IgD-negative memory B cell (primary cell): ENCODE measurements at regions not wholly inside any gene's neighbourhood (a gene's known extent, or its start where the extent isn't known, plus 50 kb on each side); places are given as distances from the start of the nearest gene placed in this dataset.

Source experiments
- H3K27ac Mint-ChIP-seq, 3 donors: one replicate each; pipeline ENCODE4 v1.8.0; 2020 to 2022; ENCODE audit warnings: mild to moderate bottlenecking in 3 of 3, mixed read lengths in 3 of 3, moderate library complexity in 1 of 3
- H3K27me3 Mint-ChIP-seq: one replicate; pipeline ENCODE4 v1.8.0; 2021; ENCODE audit warnings: mixed read lengths
- H3K36me3 Mint-ChIP-seq: one replicate; pipeline ENCODE4 v1.8.0; 2020; ENCODE audit warnings: mild to moderate bottlenecking, mixed read lengths
- H3K4me1 Mint-ChIP-seq, 3 donors: one replicate each; pipeline ENCODE4 v1.8.0; 2020 to 2022; ENCODE audit warnings: mixed read lengths in 3 of 3, mild to moderate bottlenecking in 1 of 3
- H3K4me3 Mint-ChIP-seq, 4 donors: one replicate each; pipeline ENCODE4 v1.8.0; 2020 to 2022; ENCODE audit warnings: mild to moderate bottlenecking in 4 of 4, mixed read lengths in 4 of 4, moderate library complexity in 3 of 4
- H3K9me3 Mint-ChIP-seq, 3 donors: one replicate each; pipeline ENCODE4 v1.8.0; 2020 to 2021; ENCODE audit warnings: mixed read lengths in 3 of 3, mild to moderate bottlenecking in 1 of 3

DNA sequence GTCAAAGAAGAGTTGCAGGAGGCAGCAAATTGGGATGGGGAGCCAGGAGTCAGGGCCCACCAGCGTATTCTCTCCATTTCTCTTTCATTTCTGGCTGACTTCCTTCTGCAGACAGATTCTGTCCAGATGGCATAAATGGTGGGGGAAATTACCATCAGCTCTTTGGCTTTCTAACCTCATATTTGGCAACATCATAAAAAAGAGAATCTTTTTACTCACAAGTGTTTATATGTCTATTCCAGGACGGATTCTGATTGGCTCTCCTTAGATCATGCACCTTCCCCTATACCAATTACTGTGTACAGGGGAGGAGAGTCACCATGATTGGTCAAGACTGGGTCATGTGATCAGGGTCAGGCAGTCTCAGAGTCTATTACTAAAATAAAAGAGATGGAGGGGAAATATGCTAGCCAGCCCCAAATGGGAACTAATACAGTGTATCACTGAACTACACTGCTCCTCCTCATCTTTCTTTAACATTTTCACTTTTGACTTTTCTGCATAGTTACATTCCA, 537.1 kb upstream of the EEF2KMT start:
- H3K27ac Mint-ChIP-seq = no peak overlapping the region
- no peaks in the 10 kb centered on the region for H3K27me3 Mint-ChIP-seq
- H3K4me1 Mint-ChIP-seq = no peaks in the 10 kb centered on the region
- no peaks in the 10 kb centered on the region for H3K36me3 Mint-ChIP-seq
- H3K4me3 Mint-ChIP-seq = no peak overlapping the region
- peaks cover 0 to 4% (median 1%) of the 10 kb centered on the region in 3 donors for H3K9me3 Mint-ChIP-seq

DNA sequence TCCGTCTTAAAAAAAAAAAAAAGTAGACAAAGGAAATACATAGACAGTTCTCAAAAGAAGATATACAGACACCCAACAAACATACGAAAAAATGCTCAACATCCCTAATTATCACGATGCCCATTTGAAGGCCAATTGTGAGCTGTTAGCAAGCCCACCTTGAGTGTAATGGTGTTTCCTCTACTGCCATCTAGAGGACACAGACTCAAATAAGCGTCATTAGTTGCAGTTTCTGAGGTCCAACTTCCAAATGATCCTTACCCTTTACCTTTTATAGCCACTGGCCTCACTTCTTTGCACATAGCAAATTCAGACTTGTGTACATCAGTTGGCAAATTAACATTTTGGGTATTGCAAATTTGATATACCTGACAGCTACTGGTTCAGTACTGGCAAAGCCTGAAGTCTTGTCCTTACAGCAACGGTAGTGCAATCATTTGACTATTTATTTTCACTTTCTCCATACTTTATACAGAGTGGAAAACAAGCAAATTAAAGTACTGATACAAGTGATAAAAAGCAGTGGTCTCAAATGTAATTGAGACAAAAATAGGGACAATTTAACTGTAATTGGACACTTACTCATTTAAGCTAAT, 536.3 kb upstream of the EEF2KMT start:
- Mint-ChIP-seq H3K27ac (no peak overlapping the region), H3K36me3 (no peaks in the 10 kb centered on the region), H3K9me3 (peaks cover 0 to 2% (median 1%) of the 10 kb centered on the region in 3 donors), H3K4me1 (no peaks in the 10 kb centered on the region), H3K4me3 (no peak overlapping the region), H3K27me3 (no peaks in the 10 kb centered on the region)

DNA sequence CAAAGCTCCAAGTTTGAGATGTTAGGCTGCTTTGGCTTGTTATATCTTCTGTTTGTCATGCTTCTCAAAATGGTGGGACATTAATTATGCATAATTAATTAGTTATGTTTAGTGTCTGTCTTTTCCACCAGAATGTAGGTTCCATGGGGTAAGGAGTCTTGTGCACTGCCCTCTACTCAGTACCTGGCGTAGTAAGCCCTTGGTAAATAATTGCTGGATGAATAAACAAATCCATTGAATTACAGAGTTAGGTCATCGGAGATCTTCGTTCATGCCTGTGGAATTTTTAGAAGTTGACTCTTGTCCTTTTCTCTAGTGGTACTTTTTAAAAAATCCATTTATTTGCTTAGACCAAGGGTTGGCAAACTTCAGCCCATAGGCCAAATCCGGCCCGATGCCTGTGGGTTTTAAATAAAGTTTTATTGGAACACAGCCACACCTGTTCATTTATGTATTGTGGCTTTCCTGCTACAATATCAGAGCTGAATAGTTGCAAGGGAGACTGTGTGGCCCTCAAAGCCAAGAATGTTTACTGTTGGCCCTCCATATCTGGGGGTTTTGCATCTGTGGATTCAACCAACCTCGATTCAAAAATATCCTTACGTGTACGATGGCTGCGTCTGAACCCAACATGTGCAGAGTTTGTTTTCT, 524.8 kb upstream of the EEF2KMT start:
- Mint-ChIP-seq H3K27me3 (no peaks in the 10 kb centered on the region), H3K9me3 (peaks cover 7 to 14% (median 11%) of the 10 kb centered on the region in 3 donors), H3K4me3 (no peak overlapping the region), H3K27ac (no peak overlapping the region), H3K4me1 (peaks cover 0 to 2% (median 0%) of the 10 kb centered on the region in 3 donors), H3K36me3 (no peaks in the 10 kb centered on the region)

DNA sequence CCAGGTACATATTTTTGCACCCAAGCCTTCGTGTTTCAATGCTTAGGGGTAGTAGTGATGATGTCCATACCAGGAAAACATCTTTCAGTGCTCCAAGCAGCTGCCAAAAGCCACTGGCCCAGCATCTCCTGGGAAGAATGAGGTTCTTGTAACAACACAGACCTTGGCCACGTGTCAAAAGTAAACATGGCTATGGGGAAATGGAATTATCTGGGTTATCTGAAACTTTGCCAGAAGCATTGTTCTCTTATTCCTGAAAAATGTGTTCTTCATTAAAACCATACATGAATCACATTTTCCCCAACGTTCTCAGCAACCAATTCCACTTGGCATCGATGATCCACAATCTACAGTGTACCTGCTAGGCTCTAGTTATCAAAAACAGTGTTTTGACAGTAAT, 524.2 kb upstream of the EEF2KMT start:
- Mint-ChIP-seq H3K4me1 (peaks cover 0 to 2% (median 0%) of the 10 kb centered on the region in 3 donors), H3K4me3 (no peak overlapping the region), H3K9me3 (peaks cover 6 to 14% (median 11%) of the 10 kb centered on the region in 3 donors), H3K36me3 (no peaks in the 10 kb centered on the region), H3K27me3 (no peaks in the 10 kb centered on the region), H3K27ac (no peak overlapping the region)

DNA sequence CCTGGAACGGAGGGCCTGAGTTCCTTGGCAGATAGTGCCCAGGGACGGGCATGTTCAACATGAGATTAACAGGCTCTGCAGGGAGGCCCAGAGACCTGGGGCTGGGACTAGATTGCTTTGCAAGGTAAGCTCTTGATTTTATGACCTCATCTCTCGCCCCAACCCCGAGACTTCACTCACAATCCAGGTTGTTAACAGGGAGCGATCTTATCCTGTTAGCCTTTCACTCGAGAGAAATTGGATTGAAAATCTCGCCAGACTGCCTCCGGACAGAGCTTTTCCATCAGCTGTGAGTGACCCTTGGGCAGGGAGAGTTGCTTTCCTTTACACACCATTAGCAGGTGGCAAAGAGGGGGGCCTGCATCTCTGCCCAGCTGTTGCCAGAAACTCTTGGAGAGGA, 521.7 kb upstream of the EEF2KMT start:
- Mint-ChIP-seq H3K27ac (no peak overlapping the region), H3K36me3 (no peaks in the 10 kb centered on the region), H3K4me3 (no peak overlapping the region), H3K9me3 (peaks cover 6 to 9% (median 9%) of the 10 kb centered on the region in 3 donors), H3K27me3 (no peaks in the 10 kb centered on the region), H3K4me1 (no peaks in the 10 kb centered on the region)

DNA sequence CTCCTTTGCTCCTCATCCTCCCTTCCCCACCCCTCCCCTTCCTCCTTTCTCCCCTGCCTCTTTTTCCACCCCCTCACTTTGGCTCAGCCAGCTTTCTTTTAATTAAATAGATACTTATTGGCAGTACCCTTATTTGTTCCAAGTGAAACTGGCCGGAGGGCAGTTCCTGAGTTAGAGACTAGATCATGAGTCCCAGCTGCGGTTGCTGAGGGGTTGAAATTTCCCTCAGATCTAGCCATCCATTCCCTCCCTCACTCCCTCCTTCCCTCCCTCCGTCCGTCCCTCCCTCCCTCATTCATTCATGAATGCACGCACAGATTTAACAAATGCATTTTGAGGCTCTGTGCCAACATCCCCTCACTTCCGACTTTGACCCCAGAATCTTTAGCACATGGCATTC, 519.2 kb upstream of the EEF2KMT start:
- H3K36me3 Mint-ChIP-seq = no peaks in the 10 kb centered on the region
- peaks cover 2% of the 10 kb centered on the region for H3K27me3 Mint-ChIP-seq
- no peaks in the 10 kb centered on the region for H3K4me1 Mint-ChIP-seq
- no peak overlapping the region for H3K27ac Mint-ChIP-seq
- H3K4me3 Mint-ChIP-seq = no peak overlapping the region
- H3K9me3 Mint-ChIP-seq = peaks cover 5 to 6% (median 5%) of the 10 kb centered on the region in 3 donors

DNA sequence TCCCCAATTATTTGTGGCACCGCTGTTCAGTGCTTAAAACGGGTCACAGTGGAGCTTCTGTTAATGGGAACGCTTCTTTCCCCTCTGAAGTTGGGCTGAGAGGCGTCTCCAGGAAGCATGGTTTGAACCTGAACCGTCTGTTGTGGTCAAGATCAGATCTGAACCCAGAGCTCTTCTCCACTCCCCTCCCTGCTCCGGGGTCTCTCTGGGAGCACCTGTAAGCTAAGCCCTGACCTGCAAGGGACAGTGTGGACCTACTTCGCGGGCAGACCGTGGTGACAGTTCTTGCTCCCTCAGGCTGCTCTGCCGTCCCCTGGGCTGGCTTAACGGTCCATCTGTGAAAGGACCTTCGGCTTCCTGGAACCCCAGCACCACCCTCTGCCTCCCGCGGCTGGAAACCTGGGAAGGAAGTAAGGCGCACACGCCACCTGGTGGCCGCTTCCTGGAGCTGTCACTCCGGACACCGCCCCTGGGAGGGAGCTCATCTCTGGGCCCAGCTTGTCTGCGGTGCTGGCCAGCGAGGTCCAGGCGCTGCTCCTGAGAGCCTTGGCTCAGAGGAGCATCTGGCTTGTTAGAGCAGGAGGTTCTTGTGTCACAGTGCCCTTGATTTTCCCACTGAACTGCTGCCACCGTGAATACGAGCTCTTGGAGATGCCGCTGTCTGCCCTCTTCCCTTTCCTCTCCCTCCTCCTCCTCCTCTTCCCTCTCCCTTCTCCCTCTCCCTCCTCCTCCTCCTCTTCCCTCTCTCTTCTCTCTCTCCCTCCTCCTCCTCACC, 518.5 kb upstream of the EEF2KMT start:
- Mint-ChIP-seq H3K27ac (no peak overlapping the region), H3K4me3 (no peak overlapping the region), H3K36me3 (no peaks in the 10 kb centered on the region), H3K27me3 (peaks cover 2% of the 10 kb centered on the region), H3K9me3 (peaks cover 1 to 4% (median 2%) of the 10 kb centered on the region in 3 donors), H3K4me1 (no peaks in the 10 kb centered on the region)

DNA sequence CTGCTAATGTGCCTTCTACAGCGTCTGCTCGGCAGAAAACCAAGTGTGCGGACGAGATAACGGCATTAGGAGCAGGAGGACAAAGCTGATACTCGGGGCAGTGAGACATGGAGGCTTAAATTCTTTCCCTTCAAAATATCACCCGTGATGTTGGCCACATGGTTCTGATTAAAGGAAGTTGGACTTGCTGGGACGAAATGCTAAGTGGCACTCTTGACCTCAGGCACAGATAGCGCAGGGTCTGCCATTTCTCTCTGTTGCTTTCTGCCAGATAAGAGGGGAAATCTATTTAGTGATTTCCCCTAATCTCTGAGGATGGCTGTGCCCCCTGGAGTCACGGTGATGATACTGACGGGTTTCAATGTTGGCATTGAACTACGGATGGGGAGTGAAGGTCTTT, 509.6 kb upstream of the EEF2KMT start:
- Mint-ChIP-seq H3K4me3 (no peak overlapping the region), H3K36me3 (no peaks in the 10 kb centered on the region), H3K27me3 (no peaks in the 10 kb centered on the region), H3K4me1 (no peaks in the 10 kb centered on the region), H3K9me3 (peaks cover 0 to 16% (median 2%) of the 10 kb centered on the region in 3 donors), H3K27ac (no peak overlapping the region)

DNA sequence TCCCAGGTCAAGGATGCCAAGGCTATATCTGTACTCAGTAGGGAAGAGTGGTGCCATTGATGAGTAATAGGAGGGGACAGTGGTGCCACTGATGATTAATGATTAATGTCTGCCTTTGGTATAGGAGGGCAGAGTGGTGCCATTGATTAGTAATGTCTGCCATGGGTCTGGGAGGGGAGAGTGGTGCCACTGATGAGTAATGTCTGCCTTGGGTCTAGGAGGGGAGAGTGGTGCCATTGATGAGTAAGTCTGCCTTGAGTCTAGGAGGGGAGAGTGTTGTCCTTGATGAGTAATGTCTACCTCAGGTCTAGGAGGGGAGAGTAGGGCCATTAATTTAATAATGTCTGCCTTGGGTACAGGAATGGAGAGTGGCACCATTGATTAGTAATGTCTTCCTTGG, 507.8 kb upstream of the EEF2KMT start:
- Mint-ChIP-seq H3K36me3 (no peaks in the 10 kb centered on the region), H3K4me3 (no peak overlapping the region), H3K9me3 (peaks cover 2 to 19% (median 3%) of the 10 kb centered on the region in 3 donors), H3K4me1 (no peaks in the 10 kb centered on the region), H3K27ac (no peak overlapping the region), H3K27me3 (no peaks in the 10 kb centered on the region)

DNA sequence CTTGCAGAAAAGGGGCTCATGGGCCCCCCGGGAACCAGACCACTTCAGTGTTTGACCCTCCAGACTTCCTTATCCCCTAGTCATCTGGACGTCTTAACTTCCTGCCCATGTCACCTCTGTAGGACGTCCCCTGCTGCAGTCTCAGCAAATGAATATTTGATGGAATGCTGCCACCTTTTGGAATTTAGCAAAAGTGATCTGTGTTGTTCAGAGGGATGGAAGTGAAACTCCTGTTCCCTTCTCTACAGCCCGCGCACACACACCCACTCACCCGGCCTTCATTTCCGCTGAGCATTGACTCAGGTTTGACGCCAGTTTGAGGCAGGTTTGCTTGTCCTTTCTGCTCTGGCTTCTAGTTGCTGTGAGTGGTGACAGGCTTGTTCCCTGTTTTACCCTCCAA, 507.2 kb upstream of the EEF2KMT start:
- no peaks in the 10 kb centered on the region for H3K36me3 Mint-ChIP-seq
- H3K27me3 Mint-ChIP-seq = no peaks in the 10 kb centered on the region
- no peaks in the 10 kb centered on the region for H3K4me1 Mint-ChIP-seq
- peaks cover 2 to 13% (median 3%) of the 10 kb centered on the region in 3 donors for H3K9me3 Mint-ChIP-seq
- H3K4me3 Mint-ChIP-seq = no peak overlapping the region
- H3K27ac Mint-ChIP-seq = no peak overlapping the region

DNA sequence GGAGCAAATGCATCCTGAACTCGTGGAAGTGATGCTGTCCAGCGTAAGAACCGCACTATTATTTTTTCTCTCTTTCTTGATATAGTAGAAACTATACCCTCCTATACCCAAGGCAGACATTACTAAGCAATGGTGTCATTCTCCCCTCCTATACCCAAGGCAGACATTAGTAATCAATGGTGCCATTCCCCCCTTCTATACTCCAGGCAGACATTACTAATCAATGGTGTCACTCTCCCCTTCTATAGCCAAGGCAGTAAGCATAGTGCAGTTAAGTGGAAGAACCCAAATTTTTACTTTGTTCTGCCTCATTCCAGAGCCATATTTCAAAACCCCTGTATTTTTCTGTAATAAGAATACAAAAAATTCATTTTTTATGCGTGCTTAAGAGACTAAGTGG, 506.2 kb upstream of the EEF2KMT start:
- H3K9me3 Mint-ChIP-seq = peaks cover 2 to 13% (median 7%) of the 10 kb centered on the region in 3 donors
- H3K36me3 Mint-ChIP-seq = no peaks in the 10 kb centered on the region
- H3K4me1 Mint-ChIP-seq = no peaks in the 10 kb centered on the region
- no peaks in the 10 kb centered on the region for H3K27me3 Mint-ChIP-seq
- no peak overlapping the region for H3K27ac Mint-ChIP-seq
- peak overlapping the region in 1 of 4 donors; percentile 35 for H3K4me3 Mint-ChIP-seq

DNA sequence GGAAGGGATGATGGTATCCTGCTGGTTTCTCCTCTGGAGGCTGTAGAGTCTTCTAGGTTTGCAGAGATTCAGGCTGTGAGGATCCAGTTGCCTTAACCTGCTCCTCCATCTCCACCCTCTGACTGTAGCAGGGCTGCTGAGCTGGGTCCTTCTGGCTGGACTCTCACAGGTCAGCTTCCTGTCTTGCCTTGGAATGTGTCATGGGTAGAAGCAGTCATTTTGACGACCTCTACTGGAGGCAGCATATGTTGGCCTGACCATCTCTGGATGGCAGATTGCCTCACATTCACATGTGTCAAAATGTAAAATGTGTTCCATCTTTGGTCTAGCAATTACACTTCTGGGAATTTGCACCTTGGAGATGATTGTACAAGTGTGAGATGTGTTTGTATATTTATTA, 504.4 kb upstream of the EEF2KMT start:
- H3K4me3 Mint-ChIP-seq = no peak overlapping the region
- no peak overlapping the region for H3K27ac Mint-ChIP-seq
- H3K36me3 Mint-ChIP-seq = no peaks in the 10 kb centered on the region
- peaks cover 2 to 13% (median 7%) of the 10 kb centered on the region in 3 donors for H3K9me3 Mint-ChIP-seq
- H3K27me3 Mint-ChIP-seq = no peaks in the 10 kb centered on the region
- H3K4me1 Mint-ChIP-seq = no peaks in the 10 kb centered on the region

DNA sequence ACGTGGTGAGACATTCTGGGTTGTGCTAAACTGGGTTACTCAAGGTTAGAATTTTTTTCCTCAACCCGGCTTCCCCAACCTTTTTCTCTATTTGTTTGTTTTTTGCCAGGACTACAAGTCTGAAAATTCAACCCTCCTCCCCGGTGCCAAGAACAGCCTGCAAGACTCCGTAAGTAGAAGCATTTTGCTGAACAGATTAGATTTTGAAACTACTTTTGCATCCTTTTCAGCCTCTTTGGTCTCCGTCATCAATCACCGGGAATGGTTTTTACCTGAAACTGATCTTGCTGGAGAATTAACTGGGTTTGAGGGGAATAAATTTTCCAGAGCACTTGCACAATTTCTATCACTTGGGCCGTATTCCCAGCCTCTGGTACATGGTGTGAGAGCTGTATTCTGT, 501.2 kb upstream of the EEF2KMT start:
- H3K27me3 Mint-ChIP-seq = no peaks in the 10 kb centered on the region
- H3K4me3 Mint-ChIP-seq = no peak overlapping the region
- H3K36me3 Mint-ChIP-seq = no peaks in the 10 kb centered on the region
- H3K4me1 Mint-ChIP-seq = peaks cover 0 to 3% (median 0%) of the 10 kb centered on the region in 3 donors
- H3K9me3 Mint-ChIP-seq = peaks cover 2 to 18% (median 9%) of the 10 kb centered on the region in 3 donors
- H3K27ac Mint-ChIP-seq = no peak overlapping the region

DNA sequence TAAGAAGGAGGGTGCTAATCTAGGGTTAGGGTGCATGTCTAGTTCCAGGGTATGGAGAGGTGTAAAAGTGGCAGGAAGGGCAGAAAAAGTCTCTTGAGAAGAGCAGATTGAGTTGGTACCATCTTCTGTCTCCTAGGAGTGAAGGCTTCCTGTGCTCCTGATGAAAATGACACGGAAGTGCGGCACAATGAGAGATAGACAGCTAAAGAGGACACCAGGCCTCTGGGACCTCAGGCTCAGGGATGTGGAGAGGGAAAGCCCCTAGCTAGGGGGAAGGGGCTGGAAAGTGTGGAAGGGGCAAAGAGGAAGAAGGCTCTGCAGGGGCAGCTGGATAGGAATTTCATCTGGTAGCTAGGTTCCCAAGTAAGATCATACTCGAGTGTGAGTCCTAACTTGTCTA, 498.3 kb upstream of the EEF2KMT start:
- H3K36me3 Mint-ChIP-seq = no peaks in the 10 kb centered on the region
- no peaks in the 10 kb centered on the region for H3K27me3 Mint-ChIP-seq
- H3K27ac Mint-ChIP-seq = no peak overlapping the region
- peaks cover 2 to 13% (median 13%) of the 10 kb centered on the region in 3 donors for H3K9me3 Mint-ChIP-seq
- H3K4me1 Mint-ChIP-seq = peaks cover 0 to 3% (median 0%) of the 10 kb centered on the region in 3 donors
- no peak overlapping the region for H3K4me3 Mint-ChIP-seq

DNA sequence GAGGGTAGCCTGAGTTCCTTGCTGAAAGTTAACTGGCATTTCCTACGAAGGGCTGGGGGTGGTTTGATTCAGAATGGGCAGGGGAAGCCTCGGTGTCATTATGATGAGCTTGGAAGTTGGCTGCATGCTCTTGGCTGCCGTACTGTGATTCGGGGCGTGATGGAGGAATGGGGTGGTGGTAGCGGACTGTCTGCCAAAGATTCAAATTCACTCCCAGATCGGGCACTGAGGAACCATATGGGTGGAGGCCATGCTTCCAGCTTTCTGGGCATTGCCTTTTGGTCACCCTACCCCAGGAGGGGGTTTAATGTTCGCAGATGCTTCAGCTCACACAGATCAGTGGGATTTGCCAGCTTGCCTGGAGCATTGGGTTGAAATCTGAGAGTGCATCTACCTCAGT, 492.8 kb upstream of the EEF2KMT start:
- Mint-ChIP-seq H3K36me3 (no peaks in the 10 kb centered on the region), H3K27me3 (no peaks in the 10 kb centered on the region), H3K9me3 (peaks cover 0 to 12% (median 4%) of the 10 kb centered on the region in 3 donors), H3K4me1 (no peaks in the 10 kb centered on the region), H3K27ac (no peak overlapping the region), H3K4me3 (no peak overlapping the region)
